Fibroblast of mammary gland (primary cell): ENCODE measurements at regions not wholly inside any gene's neighbourhood (a gene's known extent, or its start where the extent isn't known, plus 50 kb on each side); places are given as distances from the start of the nearest gene placed in this dataset.

Experiments used
- DNase-seq: peaks from one replicate; pipeline ENCODE4 v3.0.0-alpha.2; 2010; ENCODE audit warnings: low read depth
- H3K4me3 ChIP-seq: 2 replicates; pipeline ENCODE4 v1.5.1; 2011; ENCODE audit warnings: low read depth, mild to moderate bottlenecking, low read length, moderate library complexity; ENCODE audit not compliant: control insufficient read depth
- TF ChIP-seq, protein P1 (sequence below): conservative IDR thresholded peaks from 2 replicates; pipeline ENCODE4 v1.5.1; 2011; ENCODE audit warnings: low read depth, low read length, inconsistent platforms; ENCODE audit not compliant: control insufficient read depth, insufficient read depth

DNA sequence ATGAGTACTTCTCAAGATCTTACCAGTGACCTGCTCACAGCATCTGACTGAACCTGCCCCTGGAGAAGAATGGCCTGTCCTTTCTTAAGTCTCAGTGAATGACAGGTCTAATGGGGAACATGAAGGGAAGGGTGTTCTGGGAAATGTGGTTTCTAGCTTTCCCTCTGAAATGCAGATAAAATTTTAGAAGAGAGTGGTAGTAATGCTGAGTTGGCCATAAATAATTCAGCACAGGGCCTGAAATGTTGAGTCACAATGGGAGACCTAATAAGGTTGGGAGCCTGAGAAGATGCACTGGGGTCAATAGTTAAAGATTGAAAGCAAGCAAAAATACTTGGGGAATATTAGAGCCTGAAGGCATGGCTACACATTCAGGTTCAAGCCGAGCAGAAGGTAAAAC lies 214.9 kb upstream of the ARHGAP24 start:
- no peak overlapping the region for H3K4me3 ChIP-seq
- DNase-seq, result no peak
- TF ChIP-seq, protein P1, sequence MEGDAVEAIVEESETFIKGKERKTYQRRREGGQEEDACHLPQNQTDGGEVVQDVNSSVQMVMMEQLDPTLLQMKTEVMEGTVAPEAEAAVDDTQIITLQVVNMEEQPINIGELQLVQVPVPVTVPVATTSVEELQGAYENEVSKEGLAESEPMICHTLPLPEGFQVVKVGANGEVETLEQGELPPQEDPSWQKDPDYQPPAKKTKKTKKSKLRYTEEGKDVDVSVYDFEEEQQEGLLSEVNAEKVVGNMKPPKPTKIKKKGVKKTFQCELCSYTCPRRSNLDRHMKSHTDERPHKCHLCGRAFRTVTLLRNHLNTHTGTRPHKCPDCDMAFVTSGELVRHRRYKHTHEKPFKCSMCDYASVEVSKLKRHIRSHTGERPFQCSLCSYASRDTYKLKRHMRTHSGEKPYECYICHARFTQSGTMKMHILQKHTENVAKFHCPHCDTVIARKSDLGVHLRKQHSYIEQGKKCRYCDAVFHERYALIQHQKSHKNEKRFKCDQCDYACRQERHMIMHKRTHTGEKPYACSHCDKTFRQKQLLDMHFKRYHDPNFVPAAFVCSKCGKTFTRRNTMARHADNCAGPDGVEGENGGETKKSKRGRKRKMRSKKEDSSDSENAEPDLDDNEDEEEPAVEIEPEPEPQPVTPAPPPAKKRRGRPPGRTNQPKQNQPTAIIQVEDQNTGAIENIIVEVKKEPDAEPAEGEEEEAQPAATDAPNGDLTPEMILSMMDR, result no peak

DNA sequence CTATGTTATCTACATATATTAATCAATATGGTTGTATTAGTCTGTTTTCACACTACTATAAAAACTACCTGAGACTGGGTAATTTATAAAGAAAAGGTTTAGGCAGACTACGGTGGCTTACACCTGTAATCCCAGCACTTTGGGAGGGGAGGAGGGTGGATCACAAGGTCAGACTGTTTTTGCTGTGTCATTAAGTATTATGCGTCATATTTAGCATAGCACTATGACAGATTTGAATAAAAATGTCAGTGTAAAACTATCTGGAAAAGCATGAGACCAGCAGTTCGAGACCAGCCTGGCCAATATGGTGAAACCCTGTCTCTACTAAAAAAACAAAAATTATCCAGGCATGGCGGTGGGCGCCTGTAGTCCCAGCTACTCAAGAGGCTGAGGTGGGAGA lies 209.7 kb upstream of the ARHGAP24 start:
- TF ChIP-seq, protein P1, result no peak
- no peak overlapping the region for H3K4me3 ChIP-seq
- no peak for DNase-seq

DNA sequence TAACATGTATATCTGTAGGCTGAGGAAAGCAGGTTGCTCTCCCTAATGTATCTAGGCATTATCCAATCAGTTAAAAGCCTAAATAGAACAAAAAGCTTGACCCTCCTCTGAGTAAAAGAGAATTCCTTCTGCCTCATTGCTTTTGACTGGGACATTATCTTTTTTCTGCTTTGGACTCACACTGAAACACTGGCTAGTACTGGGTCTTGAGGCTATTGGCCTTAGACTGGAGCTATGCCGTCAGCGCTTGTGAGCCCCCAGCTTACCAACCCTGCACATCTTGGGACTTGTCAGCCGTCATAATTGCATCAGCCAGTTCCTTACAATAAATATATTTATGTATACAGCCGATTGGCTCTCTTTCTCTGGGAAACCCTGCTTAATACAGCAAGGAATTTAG lies 206.8 kb upstream of the ARHGAP24 start:
- H3K4me3 ChIP-seq, result no peak overlapping the region
- no peak for DNase-seq
- TF ChIP-seq, protein P1, result no peak

DNA sequence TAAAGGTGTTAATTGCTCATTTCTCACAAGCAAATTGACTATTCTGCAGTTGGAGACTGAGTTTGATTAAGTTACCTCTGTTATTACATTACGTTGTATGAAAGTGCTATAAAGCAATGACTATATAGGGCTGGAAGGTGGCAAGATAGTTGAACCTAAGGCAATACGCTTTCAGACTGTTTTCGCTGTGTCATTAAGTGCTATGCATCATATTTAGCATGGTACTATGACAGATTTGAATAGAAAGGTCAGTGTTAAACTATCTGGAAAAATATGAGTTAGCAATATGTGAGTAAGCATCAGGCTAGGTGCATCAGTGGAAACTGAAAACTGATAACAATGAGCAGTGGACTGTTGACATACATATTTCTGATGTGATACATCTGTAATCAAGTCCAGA lies 206.0 kb upstream of the ARHGAP24 start:
- no peak overlapping the region for H3K4me3 ChIP-seq
- no peak for DNase-seq
- TF ChIP-seq, protein P1, result no peak

DNA sequence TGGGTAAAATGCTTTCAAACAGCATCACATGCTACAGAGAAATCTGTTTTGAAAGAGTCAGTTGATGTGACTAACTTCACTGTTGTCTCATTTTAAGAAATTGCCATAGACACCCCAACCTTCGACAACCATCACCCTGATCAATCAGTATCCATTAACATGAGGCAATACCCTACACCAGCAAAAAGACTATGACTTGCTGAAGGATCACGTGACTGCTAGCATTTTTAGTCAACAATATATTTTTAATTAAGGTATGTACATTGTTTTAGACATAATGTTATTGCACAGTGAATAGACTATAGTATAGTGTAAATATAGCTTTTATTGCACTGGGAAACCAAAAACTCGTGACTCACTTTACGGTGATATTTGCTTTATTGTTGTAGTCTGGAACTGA lies 200.0 kb upstream of the ARHGAP24 start:
- TF ChIP-seq, protein P1, result no peak
- H3K4me3 ChIP-seq, result no peak overlapping the region
- DNase-seq, result no peak

DNA sequence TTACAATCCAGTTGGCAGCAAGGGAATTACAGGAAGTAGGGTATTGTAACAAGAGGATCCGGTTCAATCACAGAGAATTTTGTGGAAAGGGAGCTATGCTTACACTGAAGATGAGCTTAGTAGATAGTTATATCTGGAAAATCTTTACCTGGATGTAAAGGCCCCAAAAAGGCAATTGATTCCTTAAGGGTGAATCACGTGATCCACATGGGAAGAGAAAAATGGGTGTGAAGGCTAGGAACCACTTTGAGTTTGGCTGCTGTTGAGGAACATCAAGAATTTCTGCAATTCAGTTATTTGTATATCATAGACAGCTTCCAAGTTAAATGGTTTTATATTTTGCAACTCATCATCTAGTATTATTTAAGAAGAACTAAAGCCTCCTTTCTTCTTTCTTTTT lies 194.0 kb upstream of the ARHGAP24 start:
- TF ChIP-seq, protein P1, result no peak

DNA sequence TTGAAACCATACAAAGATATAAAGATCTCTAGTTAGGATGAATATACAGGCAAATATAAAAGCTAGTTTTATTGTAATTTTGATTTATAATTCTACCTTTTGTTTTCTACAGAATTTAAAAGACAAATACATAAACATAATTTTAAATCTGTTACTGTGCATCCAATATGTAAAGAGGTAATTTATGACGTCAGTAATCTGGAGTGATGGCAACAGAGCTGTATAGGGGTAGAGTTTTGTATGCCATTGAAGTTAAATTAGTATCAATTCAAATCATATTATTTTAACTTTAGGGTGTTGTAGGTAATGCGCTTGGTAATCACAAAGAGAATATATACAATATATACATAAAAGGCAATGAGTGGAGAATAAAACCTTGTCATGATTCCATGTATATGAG lies 183.7 kb upstream of the ARHGAP24 start:
- H3K4me3 ChIP-seq, result no peak overlapping the region
- TF ChIP-seq, protein P1, result no peak
- DNase-seq, result no peak

More for the DNA sequence above, 194.0 kb upstream of the ARHGAP24 start:
- H3K4me3 ChIP-seq, result no peak overlapping the region
- DNase-seq, result no peak
